ENCODE measurements at regions not wholly inside any gene's neighbourhood (a gene's known extent, or its start where the extent isn't known, plus 50 kb on each side); places are given as distances from the start of the nearest gene placed in this dataset.

DNA sequence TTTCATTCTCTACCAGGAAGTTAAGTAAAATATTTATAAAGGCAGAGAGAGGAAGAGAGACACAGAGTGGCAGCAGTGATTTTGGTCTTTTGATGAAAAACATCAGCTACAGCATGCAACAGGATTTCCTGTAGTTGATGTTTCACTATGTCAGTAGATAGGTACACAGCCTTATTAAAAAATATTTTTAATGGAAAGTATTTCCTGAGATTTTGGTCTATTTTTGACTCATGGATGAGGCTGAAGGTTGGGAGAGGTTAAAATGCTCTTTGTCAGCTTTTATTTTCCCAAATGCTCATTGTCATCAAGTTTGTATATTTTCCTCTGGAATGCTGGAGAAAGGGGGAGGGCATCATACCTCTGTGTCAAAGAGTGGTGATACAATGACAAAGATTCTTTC, 1112.5 kb downstream of the CBLN2 start:
- Histone ChIP-seq H3K4me3 (ENCODE audit: insufficient read length, low read depth) (no peak overlapping the region), H3K36me3 (ENCODE audit: insufficient read depth, insufficient read length, low read length) (no peaks in the 10 kb centered on the region), H3K9me3 (ENCODE audit: insufficient read depth, low read length) (no peaks in the 10 kb centered on the region), H3K27me3 (ENCODE audit: insufficient read depth, insufficient read length) (no peaks in the 10 kb centered on the region), H3K9ac (ENCODE audit: insufficient read length, low read depth) (no peak overlapping the region), H3K4me1 (ENCODE audit: insufficient read depth, insufficient read length) (no peaks in the 10 kb centered on the region)
- DNase-seq (ENCODE audit: low read depth, low spot score), result no peak
- no peak for TF ChIP-seq YY1 (IDR thresholded peaks at IDR 0.05; ENCODE audit: insufficient read depth, insufficient read length)
- TF ChIP-seq ZNF274 (IDR thresholded peaks at IDR 0.05; ENCODE audit: low read depth, low read length), result no peak

GRCh38 chr18:71431171-71431570, 1113.0 kb downstream of the CBLN2 start:
- DNase-seq (ENCODE audit: low read depth, low spot score), result no peak
- no peaks in the 10 kb centered on the region for H3K4me1 ChIP-seq (ENCODE audit: insufficient read depth, insufficient read length)
- H3K4me3 ChIP-seq (ENCODE audit: insufficient read length, low read depth), result no peak overlapping the region
- H3K9me3 ChIP-seq (ENCODE audit: insufficient read depth, low read length), result no peaks in the 10 kb centered on the region
- no peaks in the 10 kb centered on the region for H3K27me3 ChIP-seq (ENCODE audit: insufficient read depth, insufficient read length)
- TF ChIP-seq ZNF274 (IDR thresholded peaks at IDR 0.05; ENCODE audit: low read depth, low read length), result no peak
- no peak for TF ChIP-seq YY1 (IDR thresholded peaks at IDR 0.05; ENCODE audit: insufficient read depth, insufficient read length)
- TF ChIP-seq SUZ12 (IDR thresholded peaks at IDR 0.05; ENCODE audit: extremely low read depth, insufficient read depth, insufficient read length), result no peak
- no peaks in the 10 kb centered on the region for H3K36me3 ChIP-seq (ENCODE audit: insufficient read depth, insufficient read length, low read length)
- H3K9ac ChIP-seq (ENCODE audit: insufficient read length, low read depth), result no peak overlapping the region

- H3K4me1 ChIP-seq (ENCODE audit: insufficient read depth, insufficient read length), result no peaks in the 10 kb centered on the region
These were observed 1117.7 kb downstream of the CBLN2 start for GRCh38 chr18:71426441-71426840.

DNA sequence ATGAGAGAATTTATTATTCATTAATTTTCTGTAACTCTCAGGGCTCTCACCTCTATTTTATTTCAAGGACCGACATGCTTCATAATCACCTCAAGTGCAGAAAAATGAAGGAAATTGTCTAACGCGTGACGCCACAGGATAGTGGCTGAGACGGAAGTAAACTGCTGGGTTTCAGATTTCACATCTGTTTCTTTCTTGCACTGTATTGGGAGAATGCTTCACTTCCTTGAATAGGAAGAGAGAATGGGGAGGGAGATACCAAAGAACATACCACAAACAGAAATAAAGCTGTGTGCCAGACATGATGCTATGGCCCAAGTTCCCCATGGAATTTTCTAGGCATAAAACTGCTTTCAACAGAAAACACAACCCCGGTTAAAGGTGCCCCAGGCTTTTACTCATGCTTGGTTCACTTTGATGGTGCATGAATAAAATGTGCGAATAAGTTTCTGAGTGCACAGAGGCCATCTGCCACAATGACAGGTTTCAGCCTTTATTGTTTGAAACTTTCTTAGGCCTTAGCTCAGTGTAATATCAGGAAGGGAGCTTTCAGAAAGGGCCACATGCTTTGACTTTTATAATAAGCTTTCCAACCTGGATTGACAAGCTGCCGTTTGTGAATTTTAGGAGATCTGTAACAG, 1116.4 kb downstream of the SOCS6 start:
- Histone ChIP-seq H3K4me1 (ENCODE audit: insufficient read depth, insufficient read length) (no peaks in the 10 kb centered on the region), H3K27me3 (ENCODE audit: insufficient read depth, insufficient read length) (no peaks in the 10 kb centered on the region), H3K9ac (ENCODE audit: insufficient read length, low read depth) (no peak overlapping the region), H3K9me3 (ENCODE audit: insufficient read depth, low read length) (no peaks in the 10 kb centered on the region), H3K36me3 (ENCODE audit: insufficient read depth, insufficient read length, low read length) (no peaks in the 10 kb centered on the region), H3K4me3 (ENCODE audit: insufficient read length, low read depth) (no peak overlapping the region)
- TF ChIP-seq YY1 (IDR thresholded peaks at IDR 0.05; ENCODE audit: insufficient read depth, insufficient read length), result no peak
- no peak for TF ChIP-seq SUZ12 (IDR thresholded peaks at IDR 0.05; ENCODE audit: extremely low read depth, insufficient read depth, insufficient read length)
- TF ChIP-seq ZNF274 (IDR thresholded peaks at IDR 0.05; ENCODE audit: low read depth, low read length), result no peak
- no peak for DNase-seq (ENCODE audit: low read depth, low spot score)

More at GRCh38 chr18:71426441-71426840, 1117.7 kb downstream of the CBLN2 start:
- TF ChIP-seq YY1 (IDR thresholded peaks at IDR 0.05; ENCODE audit: insufficient read depth, insufficient read length), result no peak
- TF ChIP-seq ZNF274 (IDR thresholded peaks at IDR 0.05; ENCODE audit: low read depth, low read length), result no peak
- TF ChIP-seq SUZ12 (IDR thresholded peaks at IDR 0.05; ENCODE audit: extremely low read depth, insufficient read depth, insufficient read length), result no peak
- Histone ChIP-seq H3K9ac (ENCODE audit: insufficient read length, low read depth) (no peak overlapping the region), H3K4me3 (ENCODE audit: insufficient read length, low read depth) (no peak overlapping the region), H3K9me3 (ENCODE audit: insufficient read depth, low read length) (no peaks in the 10 kb centered on the region), H3K27me3 (ENCODE audit: insufficient read depth, insufficient read length) (no peaks in the 10 kb centered on the region), H3K36me3 (ENCODE audit: insufficient read depth, insufficient read length, low read length) (no peaks in the 10 kb centered on the region)
- DNase-seq (ENCODE audit: low read depth, low spot score), result no peak

GRCh38 chr18:71403501-71403900, 1114.7 kb downstream of the SOCS6 start:
- TF ChIP-seq YY1 (IDR thresholded peaks at IDR 0.05; ENCODE audit: insufficient read depth, insufficient read length), result no peak
- TF ChIP-seq ZNF274 (IDR thresholded peaks at IDR 0.05; ENCODE audit: low read depth, low read length), result no peak
- TF ChIP-seq SUZ12 (IDR thresholded peaks at IDR 0.05; ENCODE audit: extremely low read depth, insufficient read depth, insufficient read length), result no peak
- H3K36me3 ChIP-seq (ENCODE audit: insufficient read depth, insufficient read length, low read length), result no peaks in the 10 kb centered on the region
- no peak for DNase-seq (ENCODE audit: low read depth, low spot score)
- H3K27me3 ChIP-seq (ENCODE audit: insufficient read depth, insufficient read length), result no peaks in the 10 kb centered on the region
- no peaks in the 10 kb centered on the region for H3K9me3 ChIP-seq (ENCODE audit: insufficient read depth, low read length)
- no peak overlapping the region for H3K9ac ChIP-seq (ENCODE audit: insufficient read length, low read depth)
- H3K4me3 ChIP-seq (ENCODE audit: insufficient read length, low read depth), result no peak overlapping the region
- H3K4me1 ChIP-seq (ENCODE audit: insufficient read depth, insufficient read length), result no peaks in the 10 kb centered on the region

DNA sequence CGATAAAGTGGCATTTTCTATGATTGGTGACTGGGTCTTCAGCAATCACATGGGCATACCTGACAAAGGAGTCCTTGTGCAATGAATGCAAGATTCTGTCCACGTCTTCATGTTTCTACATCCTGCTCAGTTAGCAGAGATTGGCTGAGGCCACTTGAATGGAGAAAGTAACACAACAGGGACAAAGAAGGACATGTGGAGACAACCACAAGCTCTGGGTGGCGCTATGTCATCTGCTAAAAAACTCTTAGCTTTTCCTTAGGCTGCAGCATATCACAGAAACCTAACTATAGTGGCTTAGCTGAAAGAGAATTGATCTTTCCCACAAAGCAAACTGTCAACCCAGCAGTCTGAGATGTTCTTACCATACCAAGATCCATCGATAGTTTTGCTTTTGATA, 1109.7 kb downstream of the SOCS6 start:
- no peak for TF ChIP-seq ZNF274 (IDR thresholded peaks at IDR 0.05; ENCODE audit: low read depth, low read length)
- no peak for TF ChIP-seq YY1 (IDR thresholded peaks at IDR 0.05; ENCODE audit: insufficient read depth, insufficient read length)
- no peak for TF ChIP-seq SUZ12 (IDR thresholded peaks at IDR 0.05; ENCODE audit: extremely low read depth, insufficient read depth, insufficient read length)
- Histone ChIP-seq H3K27me3 (ENCODE audit: insufficient read depth, insufficient read length) (no peaks in the 10 kb centered on the region), H3K36me3 (ENCODE audit: insufficient read depth, insufficient read length, low read length) (no peaks in the 10 kb centered on the region), H3K4me1 (ENCODE audit: insufficient read depth, insufficient read length) (no peaks in the 10 kb centered on the region), H3K9me3 (ENCODE audit: insufficient read depth, low read length) (no peaks in the 10 kb centered on the region), H3K4me3 (ENCODE audit: insufficient read length, low read depth) (no peak overlapping the region), H3K9ac (ENCODE audit: insufficient read length, low read depth) (no peak overlapping the region)
- peak; percentile 16 for DNase-seq (ENCODE audit: low read depth, low spot score)

DNA sequence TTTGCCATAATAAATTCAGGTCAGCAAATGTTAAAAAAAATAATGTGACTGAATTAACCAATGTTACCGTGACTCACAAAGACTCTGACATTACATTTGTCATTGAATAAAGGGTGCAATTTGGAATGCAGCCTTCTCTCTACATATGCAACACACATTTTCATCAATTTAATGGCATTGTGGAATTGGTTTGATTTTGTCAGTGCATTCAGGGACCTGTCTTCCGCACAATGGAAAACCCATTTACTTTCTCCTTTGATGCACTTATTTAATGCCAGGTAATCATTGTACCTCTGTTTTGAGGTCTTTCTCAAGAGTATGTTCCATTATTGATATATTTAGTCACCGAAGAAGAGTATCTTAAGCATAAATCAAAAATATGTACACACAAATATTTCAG, 1099.3 kb downstream of the SOCS6 start:
- TF ChIP-seq SUZ12 (IDR thresholded peaks at IDR 0.05; ENCODE audit: extremely low read depth, insufficient read depth, insufficient read length) (no peak), ZNF274 (IDR thresholded peaks at IDR 0.05; ENCODE audit: low read depth, low read length) (no peak), YY1 (IDR thresholded peaks at IDR 0.05; ENCODE audit: insufficient read depth, insufficient read length) (no peak)
- Histone ChIP-seq H3K36me3 (ENCODE audit: insufficient read depth, insufficient read length, low read length) (no peaks in the 10 kb centered on the region), H3K9me3 (ENCODE audit: insufficient read depth, low read length) (no peaks in the 10 kb centered on the region), H3K4me1 (ENCODE audit: insufficient read depth, insufficient read length) (no peaks in the 10 kb centered on the region), H3K9ac (ENCODE audit: insufficient read length, low read depth) (no peak overlapping the region), H3K27me3 (ENCODE audit: insufficient read depth, insufficient read length) (no peaks in the 10 kb centered on the region), H3K4me3 (ENCODE audit: insufficient read length, low read depth) (no peak overlapping the region)
- DNase-seq (ENCODE audit: low read depth, low spot score), result no peak
